NCI-H82 (cell line): ENCODE measurements at regions not wholly inside any gene's neighbourhood (a gene's known extent, or its start where the extent isn't known, plus 50 kb on each side); places are given as distances from the start of the nearest gene placed in this dataset.
"Not testable (repeated sequence)": the region's sequence is repeated elsewhere in the genome, so short reads cannot be mapped to it uniquely, and the experiment has no call there.

Experiments used
- DNase-seq: peaks from one replicate; lab custom pipeline; 2025; lab: John Stamatoyannopoulos, UW

DNA sequence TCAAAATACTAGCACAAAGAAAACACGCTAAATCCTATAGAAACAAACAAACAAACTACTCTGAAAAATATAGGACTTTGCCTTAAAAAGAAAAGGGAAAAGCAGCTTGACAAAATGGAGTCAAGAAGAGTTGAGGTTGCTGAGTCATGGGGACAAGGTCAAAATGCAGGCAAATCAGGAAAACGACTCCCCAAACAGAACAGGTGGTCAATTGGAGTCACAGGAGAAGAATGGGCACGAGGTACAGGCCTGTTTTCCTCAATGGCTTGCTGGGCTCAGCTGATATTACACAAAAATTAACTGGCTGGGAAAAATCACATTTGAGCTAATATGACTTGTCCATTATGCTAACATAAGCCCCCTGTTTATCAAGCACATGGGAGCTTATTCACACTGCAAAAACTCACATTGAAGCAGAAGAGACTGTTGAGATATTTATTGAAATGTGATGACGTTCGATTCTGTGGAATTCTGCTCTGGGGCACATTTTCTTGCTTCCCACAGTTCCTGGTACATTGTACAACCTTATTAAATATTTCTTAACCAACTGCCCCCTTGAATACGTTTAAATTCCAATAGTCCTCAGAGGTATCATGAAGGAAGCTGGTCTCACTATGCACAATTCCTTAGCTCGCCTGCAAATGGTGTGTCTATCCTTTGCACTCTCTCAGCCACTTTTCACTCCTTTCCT lies 1622.1 kb downstream of the STIM2 start:
- no peak for DNase-seq

DNA sequence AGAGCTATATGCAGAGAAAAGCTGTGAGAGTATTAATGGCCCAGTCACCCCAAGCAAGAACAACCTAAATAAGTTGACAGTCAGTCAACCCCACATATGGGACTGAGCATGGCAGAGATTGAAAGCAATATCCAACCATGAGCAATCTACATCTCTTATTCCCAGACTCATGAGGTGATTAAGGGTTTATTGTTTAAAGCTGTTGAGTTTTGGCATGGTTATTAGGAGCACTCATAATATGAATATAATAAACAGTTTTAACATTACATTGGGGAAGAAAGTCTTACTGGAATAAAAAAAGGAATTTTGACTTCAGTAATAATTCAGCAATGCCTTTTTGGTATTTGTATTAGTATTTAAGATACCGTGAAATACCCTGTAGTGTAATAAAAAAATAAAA lies 1627.4 kb downstream of the STIM2 start:
- DNase-seq, result no peak

- no peak for DNase-seq
Observed at GRCh38 chr4:28490669-28491068, 1630.0 kb downstream of the STIM2 start.

DNA sequence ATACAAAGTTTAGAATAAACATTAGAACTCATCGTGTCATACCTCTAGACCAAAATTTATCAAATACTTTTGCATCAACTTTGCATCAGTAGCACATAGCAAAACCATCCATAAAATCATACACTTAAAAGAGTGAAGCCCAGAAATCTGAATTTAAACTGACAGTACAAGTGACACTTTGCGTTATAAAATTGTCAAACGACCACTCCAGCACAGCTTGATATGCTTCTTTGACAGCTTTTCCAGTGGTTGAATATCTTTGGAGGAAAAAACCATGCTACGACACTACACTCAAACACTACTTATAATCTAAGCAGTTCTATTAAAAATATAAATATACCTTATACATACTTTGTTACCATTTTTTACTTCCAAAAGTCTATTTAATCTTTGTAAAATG lies 1644.4 kb downstream of the STIM2 start:
- no peak for DNase-seq

DNA sequence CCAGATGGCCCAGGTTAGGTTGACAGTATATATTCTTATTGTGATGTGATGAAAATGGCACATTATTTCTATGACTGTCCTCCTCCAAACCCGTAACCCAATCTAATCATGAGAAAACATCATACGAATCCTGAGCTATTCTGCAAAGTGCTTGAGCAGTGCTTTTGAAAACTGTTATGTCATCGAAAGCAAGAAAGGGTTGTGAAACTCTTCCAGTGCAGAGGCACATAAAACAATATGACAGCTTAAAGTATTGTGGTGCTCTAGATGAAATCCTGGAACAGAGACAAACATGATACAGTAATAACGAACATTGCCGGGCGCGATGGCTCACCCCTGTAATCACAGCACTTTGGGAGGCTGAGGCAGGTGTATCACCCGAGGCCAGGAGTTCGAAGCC lies 1648.0 kb downstream of the STIM2 start:
- no peak for DNase-seq

GRCh38 chr4:28514766-28515165 lies 1654.1 kb downstream of the STIM2 start:
- DNase-seq, result not testable (repeated sequence)

- DNase-seq, result no peak
Observed at GRCh38 chr4:28518561-28519165, 1658.0 kb downstream of the STIM2 start.

GRCh38 chr4:28523681-28524190 lies 1663.1 kb downstream of the STIM2 start:
- DNase-seq, result peak; percentile 90

- DNase-seq, result no peak
Observed at GRCh38 chr4:28536124-28536523, 1675.5 kb downstream of the STIM2 start.

- DNase-seq, result no peak
Observed at GRCh38 chr4:28545986-28546385, 1685.3 kb downstream of the STIM2 start.

DNA sequence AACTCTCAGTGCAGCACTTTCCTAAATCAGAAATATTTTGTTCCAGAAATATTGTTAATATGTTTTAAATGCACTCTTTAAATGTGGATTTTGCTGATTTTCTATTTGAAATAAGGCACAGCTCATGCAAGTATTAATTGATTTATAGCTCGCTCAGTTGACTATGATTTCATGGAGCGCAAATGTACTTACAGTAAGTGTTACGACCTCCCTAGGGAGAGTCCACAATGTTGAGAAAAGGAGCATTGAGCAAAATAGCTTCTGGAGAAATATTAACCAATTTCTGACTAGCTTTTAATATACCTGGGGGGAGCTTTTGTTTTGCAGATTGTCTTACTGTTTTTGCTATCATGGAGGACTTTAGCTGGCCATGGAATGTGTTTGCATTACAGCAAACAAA lies 1687.5 kb downstream of the STIM2 start:
- DNase-seq, result no peak

GRCh38 chr4:28548594-28548993 lies 1688.0 kb downstream of the STIM2 start:
- no peak for DNase-seq

- no peak for DNase-seq
Observed at GRCh38 chr4:28555866-28556265, 1695.2 kb downstream of the STIM2 start.

DNA sequence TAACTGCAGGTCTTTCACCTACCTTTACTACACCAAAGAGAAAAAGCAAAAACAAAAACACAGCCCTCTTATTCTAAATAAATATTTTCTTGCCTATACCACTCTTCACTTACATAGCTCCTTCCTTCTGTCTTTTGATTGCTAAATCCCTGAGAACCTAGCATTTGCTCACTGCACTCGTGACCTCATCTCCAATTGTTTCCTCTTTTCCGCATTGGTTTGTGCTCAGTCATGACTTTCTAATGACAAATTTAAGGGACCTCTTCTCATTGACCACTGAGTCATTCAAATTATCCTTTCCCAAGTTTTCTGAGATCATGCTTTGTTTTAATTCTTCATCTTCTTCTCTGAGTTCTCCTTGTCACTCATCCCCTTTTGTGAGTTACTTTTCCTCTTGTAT lies 1697.1 kb downstream of the STIM2 start:
- DNase-seq, result no peak

GRCh38 chr4:28558895-28559294 lies 1698.3 kb downstream of the STIM2 start:
- peak; percentile 9 for DNase-seq

DNA sequence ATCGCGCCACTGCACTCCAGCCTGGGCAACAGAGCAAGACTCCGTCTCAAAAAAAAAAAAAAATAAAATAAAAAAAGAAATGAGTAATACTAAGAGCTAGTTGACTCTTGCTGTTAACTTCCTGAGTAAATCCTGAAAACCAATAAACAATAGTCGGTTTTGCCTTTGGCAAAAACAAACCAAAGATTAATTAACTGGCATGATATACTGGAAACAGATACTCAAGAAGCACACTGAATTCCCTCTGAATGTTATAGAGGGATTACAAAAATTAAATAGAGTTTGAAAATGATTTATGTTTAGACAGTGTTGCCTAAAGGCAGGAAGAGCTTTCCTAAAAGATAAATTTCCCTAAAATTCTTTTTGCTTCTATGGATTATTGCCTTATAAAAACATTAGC lies 1702.3 kb downstream of the STIM2 start:
- no peak for DNase-seq

DNA sequence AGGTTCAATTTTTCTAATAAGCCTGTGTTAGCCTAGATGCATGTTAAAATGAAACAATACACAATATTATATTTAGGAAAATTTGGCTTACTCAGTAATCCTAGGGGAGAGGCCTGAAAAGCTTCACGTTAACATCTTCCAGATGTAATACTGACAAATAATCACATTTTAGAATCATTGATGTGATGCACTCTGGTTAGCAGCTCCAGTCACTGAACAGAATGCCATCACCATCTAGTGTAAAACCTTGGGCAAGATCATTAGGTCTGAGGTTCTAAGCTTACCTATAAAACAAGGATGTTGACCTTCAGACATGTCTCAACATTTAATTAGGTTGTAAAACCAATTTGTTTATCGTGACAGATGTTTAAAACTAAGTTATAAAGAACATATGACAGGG lies 1704.8 kb downstream of the STIM2 start:
- DNase-seq, result no peak

- DNase-seq, result no peak
Observed at GRCh38 chr4:28600958-28601357, 1740.3 kb downstream of the STIM2 start.

DNA sequence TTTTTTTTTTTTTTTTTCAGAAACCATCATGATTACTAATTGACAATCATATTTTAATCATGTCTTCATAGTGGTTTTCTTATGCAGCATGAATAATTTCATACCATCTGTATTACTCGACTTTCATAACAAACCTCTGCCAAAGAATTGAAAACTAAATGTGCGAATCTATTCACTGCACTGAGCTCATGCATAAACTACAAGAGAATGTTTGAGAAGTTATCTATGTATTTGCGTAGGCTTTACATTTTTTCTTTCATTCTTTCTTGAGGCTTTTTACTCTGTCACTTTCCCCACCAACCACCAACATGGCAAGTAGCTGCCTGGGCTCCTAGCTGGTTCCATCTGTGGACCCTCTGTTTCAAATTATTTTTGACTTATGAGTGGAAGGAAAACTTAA lies 1761.0 kb downstream of the STIM2 start:
- no peak for DNase-seq

DNA sequence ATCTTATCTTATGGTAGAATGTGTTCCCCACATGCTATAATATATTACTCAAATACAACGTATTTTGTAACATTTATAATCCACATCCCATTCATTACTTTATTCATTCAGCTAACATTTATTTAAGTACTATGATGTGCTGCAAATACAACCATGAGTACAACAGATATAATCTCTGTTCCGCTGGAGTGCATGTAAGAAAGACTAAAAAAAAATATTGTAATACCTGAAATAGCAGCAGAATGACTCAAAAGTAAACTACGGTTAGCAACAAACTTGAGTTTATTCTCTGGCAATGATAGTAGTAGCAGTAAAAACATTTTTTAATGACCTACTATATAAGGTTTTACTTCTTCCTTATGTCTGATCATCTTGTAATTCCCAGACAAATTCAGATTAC lies 1776.3 kb downstream of the STIM2 start:
- no peak for DNase-seq

GRCh38 chr4:28639747-28640146 lies 1779.1 kb downstream of the STIM2 start:
- DNase-seq, result no peak

DNA sequence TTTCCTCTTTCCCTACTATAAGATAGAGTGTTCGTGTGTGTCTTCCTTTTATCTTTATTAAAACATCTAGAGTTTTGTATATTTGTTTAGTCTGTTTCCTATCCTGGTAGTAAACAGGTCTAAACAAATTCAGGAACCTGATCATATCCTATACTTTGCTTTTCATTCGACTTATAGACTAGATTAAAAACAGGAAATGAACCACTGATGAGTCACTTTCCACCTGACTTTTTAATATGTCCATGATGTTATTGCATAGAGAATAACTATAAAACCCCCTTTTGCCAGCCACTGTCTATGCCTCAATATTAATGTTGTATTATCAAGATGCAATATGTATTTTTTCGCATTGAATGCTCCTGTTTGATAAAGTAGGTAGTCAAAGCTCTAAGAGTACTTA lies 1794.0 kb downstream of the STIM2 start:
- no peak for DNase-seq

DNA sequence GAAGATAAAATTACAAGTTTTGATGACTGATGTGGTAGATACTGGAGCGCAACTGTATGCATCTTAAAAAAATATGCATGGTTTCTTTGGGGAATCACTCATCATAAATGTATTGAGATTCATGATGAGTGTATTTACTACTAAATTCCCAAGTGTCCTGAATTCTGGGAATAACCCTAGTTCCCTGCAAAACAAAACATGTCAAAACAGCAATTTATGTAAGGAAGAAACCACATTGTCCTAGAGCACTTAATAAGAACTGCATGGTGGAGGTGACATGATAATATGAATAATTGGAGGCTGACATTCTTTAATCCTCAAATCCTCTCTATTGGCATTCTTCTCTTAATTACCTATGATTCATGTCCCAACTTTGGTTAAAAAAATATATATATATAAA lies 1804.7 kb downstream of the STIM2 start:
- DNase-seq, result no peak

GRCh38 chr4:28675582-28675981 lies 1814.9 kb downstream of the STIM2 start:
- DNase-seq, result no peak
